T-cell (primary cell): ENCODE measurements at regions not wholly inside any gene's neighbourhood (a gene's known extent, or its start where the extent isn't known, plus 50 kb on each side); places are given as distances from the start of the nearest gene placed in this dataset.

Source experiments
- ATAC-seq, 4 experiments: fragments of 200-7000 bp in 3 of 4; fragments of 150-1000 bp in 1 of 4; cut with Tn5 transposase; replicated peaks in 1 of 4; 1 replicate in 3 of 4; 2 replicates in 1 of 4; pipeline ENCODE4 v1.10.0; 2021; ENCODE audit warnings: moderate library complexity in 3 of 4, mild to moderate bottlenecking in 2 of 4, moderate number of reproducible peaks in 1 of 4
- CTCF ChIA-PET, 2 donors: fragments of 300-600 bp; sonication (Branson Sonifier 250); formaldehyde crosslinking; loops; one replicate each; lab custom pipeline; 2022; ENCODE audit warnings: antibody characterized with exemption in 2 of 2; lab: Charles Lee
- POLR2A ChIA-PET, 2 donors: fragments of 300-600 bp; sonication (Branson Sonifier 250); formaldehyde crosslinking; loops; one replicate each; lab custom pipeline; 2022; ENCODE audit warnings: antibody characterized with exemption in 2 of 2; lab: Charles Lee
- DNase-seq, 35 experiments: peaks; one replicate each; pipeline versions ENCODE4 v3.0.0 to v3.0.0-alpha.2; 2013 to 2023
- H3K27ac ChIP-seq: one replicate; pipeline ENCODE4 v1.5.1; 2013; ENCODE audit warnings: low read length
- H3K27me3 ChIP-seq, 2 experiments: replicated peaks in 1 of 2; 1 replicate in 1 of 2; 2 replicates in 1 of 2; pipeline versions ENCODE4 v1.6.1 to v1.7.0; 2013; ENCODE audit warnings: low read length in 1 of 2, mixed read lengths in 1 of 2; ENCODE audit not compliant: control insufficient read depth in 2 of 2, insufficient read depth in 2 of 2; ENCODE audit errors: extremely low read depth in 1 of 2
- H3K36me3 ChIP-seq, 2 donors: 1 replicate in 1 of 2; 2 replicates in 1 of 2; pipeline versions ENCODE4 v1.6.1 to v1.7.0; 2013; ENCODE audit warnings: low read length in 1 of 2; ENCODE audit not compliant: control insufficient read depth in 2 of 2, insufficient read depth in 1 of 2; ENCODE audit errors: extremely low read depth in 1 of 2
- H3K4me1 ChIP-seq, 2 experiments: 1 replicate in 1 of 2; 2 replicates in 1 of 2; pipeline versions ENCODE4 v1.6.1 to v1.7.0; 2013; ENCODE audit warnings: low read length in 2 of 2, mixed read lengths in 1 of 2; ENCODE audit not compliant: insufficient read depth in 2 of 2, control insufficient read depth in 1 of 2; ENCODE audit errors: extremely low read depth in 1 of 2
- H3K4me3 ChIP-seq, 2 donors: 1 replicate in 1 of 2; 2 replicates in 1 of 2; pipeline versions ENCODE4 v1.5.1 to v1.7.0; 2013; ENCODE audit warnings: mild to moderate bottlenecking in 2 of 2, low read length in 1 of 2, moderate library complexity in 1 of 2; ENCODE audit not compliant: control insufficient read depth in 1 of 2; ENCODE audit errors: extremely low read depth in 1 of 2
- H3K9me3 ChIP-seq: 2 replicates; pipeline ENCODE4 v1.7.0; 2013
- H3K27ac Mint-ChIP-seq, 2 donors: one replicate each; pipeline ENCODE4 v1.8.0; 2020 to 2021; ENCODE audit warnings: mild to moderate bottlenecking in 2 of 2, mixed read lengths in 2 of 2
- H3K27me3 Mint-ChIP-seq, 2 donors: one replicate each; pipeline ENCODE4 v1.8.0; 2021 to 2022; ENCODE audit warnings: mixed read lengths in 2 of 2
- H3K36me3 Mint-ChIP-seq: one replicate; pipeline ENCODE4 v1.8.0; 2021; ENCODE audit warnings: mixed read lengths
- H3K4me1 Mint-ChIP-seq, 3 donors: one replicate each; pipeline ENCODE4 v1.8.0; 2020 to 2022; ENCODE audit warnings: mixed read lengths in 3 of 3, mild to moderate bottlenecking in 1 of 3
- H3K4me3 Mint-ChIP-seq, 3 donors: one replicate each; pipeline ENCODE4 v1.8.0; 2020 to 2022; ENCODE audit warnings: mild to moderate bottlenecking in 3 of 3, mixed read lengths in 3 of 3, moderate library complexity in 3 of 3
- H3K9me3 Mint-ChIP-seq, 3 donors: one replicate each; pipeline ENCODE4 v1.8.0; 2020 to 2022; ENCODE audit warnings: mixed read lengths in 3 of 3
- WGBS: methylation state at CpG from one replicate; pipeline ENCODE4 v1.1.5; 2013; ENCODE audit warnings: missing lambda C conversion rate; ENCODE audit not compliant: insufficient coverage; 5-methylcytosine and 5-hydroxymethylcytosine counted together

DNA sequence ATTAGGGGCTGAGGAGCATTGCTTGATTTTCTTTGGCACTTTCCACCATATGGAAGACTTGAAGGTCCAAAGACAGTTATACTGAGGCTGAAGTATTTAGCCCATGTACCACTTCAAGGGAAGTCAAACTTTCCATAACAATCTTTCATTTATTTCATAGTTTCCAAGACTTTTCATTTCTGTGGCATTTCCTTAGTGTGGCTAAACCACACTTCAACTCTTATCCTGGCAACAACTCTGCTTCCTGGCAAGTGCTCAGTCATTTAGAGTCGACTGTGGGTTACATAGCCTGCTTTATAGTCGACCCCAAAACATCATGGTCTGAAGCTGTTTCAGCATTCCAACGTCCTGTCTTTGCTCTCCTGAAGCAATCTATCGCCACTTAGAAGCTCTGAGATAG, 343.0 kb upstream of the SEMA3D start:
- ChIA-PET CTCF (no interaction called here), POLR2A (no interaction called here)
- H3K4me3 ChIP-seq, result no peak overlapping the region
- ATAC-seq, result no peak
- no peaks in the 10 kb centered on the region for H3K9me3 ChIP-seq
- Mint-ChIP-seq H3K4me1 (no peaks in the 10 kb centered on the region), H3K4me3 (no peak overlapping the region), H3K9me3 (no peaks in the 10 kb centered on the region), H3K27ac (no peak overlapping the region), H3K36me3 (no peaks in the 10 kb centered on the region), H3K27me3 (no peaks in the 10 kb centered on the region)
- WGBS, result 26% methylated on average over 4 of the region's 4 CpGs
- no peaks in the 10 kb centered on the region for H3K27me3 ChIP-seq
- DNase-seq, result no peak
- no peaks in the 10 kb centered on the region for H3K4me1 ChIP-seq
- H3K27ac ChIP-seq, result no peak overlapping the region
- no peaks in the 10 kb centered on the region for H3K36me3 ChIP-seq

DNA sequence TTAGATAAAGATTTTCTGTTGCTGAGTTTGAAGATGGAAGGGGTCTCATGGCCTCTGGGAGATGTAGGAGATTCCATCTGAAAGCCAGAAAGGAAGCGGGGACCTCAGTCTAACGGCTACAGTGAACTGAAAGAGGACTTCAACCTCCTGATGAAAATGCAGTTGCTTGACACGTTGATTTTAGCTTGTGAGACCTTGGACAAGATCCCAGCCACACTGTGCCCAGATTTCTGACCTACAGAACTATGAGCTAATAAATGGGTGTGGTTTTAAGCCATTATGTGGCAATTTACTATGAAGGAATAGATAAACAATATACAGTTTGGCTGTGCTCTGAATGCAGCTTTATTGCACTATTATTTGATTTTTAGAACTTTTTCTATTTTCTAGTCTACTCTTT, 342.3 kb upstream of the SEMA3D start:
- no peak overlapping the region for H3K27ac ChIP-seq
- H3K4me3 Mint-ChIP-seq, result no peak overlapping the region
- H3K4me1 Mint-ChIP-seq, result no peaks in the 10 kb centered on the region
- DNase-seq (no peak), ATAC-seq (no peak)
- H3K9me3 Mint-ChIP-seq, result peaks cover 0 to 3% (median 0%) of the 10 kb centered on the region in 3 donors
- H3K4me3 ChIP-seq, result no peak overlapping the region
- H3K4me1 ChIP-seq, result no peaks in the 10 kb centered on the region
- WGBS, result 74% methylated on average over 3 of the region's 3 CpGs
- ChIA-PET CTCF (no interaction called here), POLR2A (no interaction called here)
- no peaks in the 10 kb centered on the region for H3K27me3 ChIP-seq
- H3K9me3 ChIP-seq, result no peaks in the 10 kb centered on the region
- no peaks in the 10 kb centered on the region for H3K36me3 Mint-ChIP-seq
- no peak overlapping the region for H3K27ac Mint-ChIP-seq
- H3K36me3 ChIP-seq, result no peaks in the 10 kb centered on the region
- H3K27me3 Mint-ChIP-seq, result no peaks in the 10 kb centered on the region

DNA sequence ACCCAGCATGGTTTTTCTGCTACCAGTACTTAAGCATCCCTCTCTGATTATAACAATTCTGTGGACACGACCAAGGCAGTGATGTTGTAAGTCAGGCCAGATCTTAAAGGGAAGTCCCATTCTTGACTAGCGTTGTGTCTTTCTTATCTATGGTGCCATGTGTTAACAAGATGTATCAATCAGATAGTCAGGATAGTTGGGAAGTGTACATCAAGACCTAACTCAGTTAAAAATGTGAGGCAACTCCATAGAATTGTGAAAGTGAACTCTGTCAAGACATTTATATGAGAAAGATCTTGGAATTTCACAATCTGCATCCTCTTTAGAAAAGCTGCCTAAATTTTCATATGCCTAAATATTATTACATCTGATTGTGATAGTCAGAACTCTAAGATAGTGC, 341.7 kb upstream of the SEMA3D start:
- POLR2A ChIA-PET, result no interaction called here
- WGBS, result 86% methylated on average over 1 of the region's 2 CpGs

DNA sequence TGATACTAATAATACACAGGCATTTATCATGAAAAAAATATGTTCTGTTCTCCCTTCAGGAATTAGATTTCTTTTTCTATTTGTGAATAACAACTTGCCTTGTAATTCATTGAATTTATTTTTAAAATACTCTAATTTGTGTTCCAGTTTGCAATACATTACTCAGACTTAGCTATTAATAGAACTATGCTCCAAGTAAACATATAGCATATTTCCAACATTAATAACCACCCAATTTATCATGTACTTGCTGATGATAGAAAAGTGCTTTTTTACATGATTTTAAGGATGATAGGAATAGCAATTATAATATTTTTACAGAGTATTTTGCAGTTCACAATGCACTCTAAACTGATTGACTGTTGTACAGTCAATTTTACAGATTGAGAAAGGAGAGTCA, 338.8 kb upstream of the SEMA3D start:
- ATAC-seq, result no peak

More for the DNA sequence above, 341.7 kb upstream of the SEMA3D start:
- no peaks in the 10 kb centered on the region for H3K36me3 Mint-ChIP-seq
- no peaks in the 10 kb centered on the region for H3K27me3 ChIP-seq
- H3K4me3 Mint-ChIP-seq, result no peak overlapping the region
- no peaks in the 10 kb centered on the region for H3K27me3 Mint-ChIP-seq
- H3K4me1 Mint-ChIP-seq, result no peaks in the 10 kb centered on the region
- H3K27ac ChIP-seq, result no peak overlapping the region
- no peak overlapping the region for H3K4me3 ChIP-seq
- H3K9me3 ChIP-seq, result no peaks in the 10 kb centered on the region
- H3K36me3 ChIP-seq, result no peaks in the 10 kb centered on the region
- CTCF ChIA-PET, result no interaction called here
- no peak for ATAC-seq
- H3K27ac Mint-ChIP-seq, result no peak overlapping the region
- H3K9me3 Mint-ChIP-seq, result peaks cover 0 to 3% (median 0%) of the 10 kb centered on the region in 3 donors
- DNase-seq, result no peak
- H3K4me1 ChIP-seq, result no peaks in the 10 kb centered on the region

DNA sequence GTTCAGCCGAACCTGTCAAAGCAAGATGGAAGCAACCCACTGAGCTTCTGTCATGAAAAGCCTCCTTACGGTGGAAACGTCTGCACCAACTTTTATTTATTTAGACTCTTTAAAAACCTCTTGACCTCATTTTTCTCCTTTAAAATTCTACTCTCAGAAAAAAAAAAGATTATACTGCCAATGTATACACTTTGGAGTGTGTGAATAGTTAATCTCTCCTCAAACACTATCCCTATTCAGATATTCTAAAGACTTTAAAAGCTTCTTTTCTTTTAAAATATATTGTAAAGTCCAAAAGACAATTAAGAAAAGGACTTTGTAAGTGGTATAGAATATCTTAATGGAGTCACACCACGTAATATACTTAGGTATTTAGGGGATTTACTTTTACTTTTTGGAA, 335.2 kb upstream of the SEMA3D start:
- Histone ChIP-seq H3K9me3 (no peaks in the 10 kb centered on the region), H3K4me3 (no peak overlapping the region), H3K27me3 (no peaks in the 10 kb centered on the region), H3K36me3 (no peaks in the 10 kb centered on the region), H3K4me1 (no peaks in the 10 kb centered on the region), H3K27ac (no peak overlapping the region)
- ATAC-seq, result no peak
- WGBS, result 75% methylated on average over 1 of the region's 4 CpGs
- Mint-ChIP-seq H3K27me3 (no peaks in the 10 kb centered on the region), H3K4me3 (no peak overlapping the region), H3K27ac (no peak overlapping the region), H3K4me1 (no peaks in the 10 kb centered on the region), H3K9me3 (peaks cover 0 to 3% (median 0%) of the 10 kb centered on the region in 3 donors), H3K36me3 (no peaks in the 10 kb centered on the region)
- CTCF ChIA-PET, result no interaction called here
- no peak for DNase-seq
- POLR2A ChIA-PET, result no interaction called here

More for the DNA sequence above, 338.8 kb upstream of the SEMA3D start:
- no peaks in the 10 kb centered on the region for H3K27me3 ChIP-seq
- Mint-ChIP-seq H3K9me3 (peaks cover 0 to 3% (median 0%) of the 10 kb centered on the region in 3 donors), H3K36me3 (no peaks in the 10 kb centered on the region), H3K4me3 (no peak overlapping the region), H3K27me3 (no peaks in the 10 kb centered on the region), H3K4me1 (no peaks in the 10 kb centered on the region), H3K27ac (no peak overlapping the region)
- no peak overlapping the region for H3K27ac ChIP-seq
- no peaks in the 10 kb centered on the region for H3K4me1 ChIP-seq
- no peak for DNase-seq
- no peaks in the 10 kb centered on the region for H3K9me3 ChIP-seq
- no peaks in the 10 kb centered on the region for H3K36me3 ChIP-seq
- H3K4me3 ChIP-seq, result no peak overlapping the region
- CTCF ChIA-PET, result interaction anchor here in 1 of 2 donors (0.7 kb wide), 1 partner anchor 19 kb away, joined by 3 read pairs; no protein-coding TSS in a partner anchor
- POLR2A ChIA-PET, result no interaction called here

DNA sequence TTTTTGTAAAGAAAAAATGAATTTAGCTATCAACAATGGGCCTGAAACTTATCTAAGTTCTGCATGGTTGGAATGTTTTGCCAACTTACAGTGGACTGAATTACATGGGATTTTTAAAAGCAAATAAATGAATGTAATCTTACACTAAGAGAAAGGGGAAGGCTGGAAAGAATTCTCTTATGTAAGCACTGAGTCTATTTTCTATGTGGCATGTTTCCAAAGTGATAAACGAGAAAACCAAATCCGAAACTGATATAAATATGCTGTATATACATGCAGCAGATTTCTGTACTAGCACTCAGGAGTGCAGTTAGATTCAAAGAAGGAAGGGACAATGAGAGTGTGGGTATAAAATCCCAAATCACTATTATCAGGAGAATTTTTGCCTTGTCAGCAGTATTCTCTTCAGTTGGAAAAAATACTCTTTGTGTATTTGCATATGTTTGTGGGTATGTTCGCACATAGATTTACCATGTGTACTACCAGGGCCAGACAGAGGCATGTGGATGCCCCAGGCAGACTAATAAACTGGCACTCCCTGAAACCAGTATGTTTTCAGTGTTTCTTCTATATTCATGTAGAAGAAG, 334.3 kb upstream of the SEMA3D start:
- ATAC-seq, result no peak
- Histone ChIP-seq H3K9me3 (no peaks in the 10 kb centered on the region), H3K27ac (no peak overlapping the region), H3K4me3 (no peak overlapping the region), H3K27me3 (no peaks in the 10 kb centered on the region), H3K36me3 (no peaks in the 10 kb centered on the region), H3K4me1 (no peaks in the 10 kb centered on the region)
- POLR2A ChIA-PET, result no interaction called here
- CTCF ChIA-PET, result no interaction called here
- Mint-ChIP-seq H3K27me3 (no peaks in the 10 kb centered on the region), H3K4me1 (no peaks in the 10 kb centered on the region), H3K4me3 (no peak overlapping the region), H3K9me3 (peaks cover 0 to 7% (median 6%) of the 10 kb centered on the region in 3 donors), H3K27ac (no peak overlapping the region), H3K36me3 (no peaks in the 10 kb centered on the region)
- WGBS, result no CpG with 5 or more reads among the region's 3 CpGs
- DNase-seq, result no peak

DNA sequence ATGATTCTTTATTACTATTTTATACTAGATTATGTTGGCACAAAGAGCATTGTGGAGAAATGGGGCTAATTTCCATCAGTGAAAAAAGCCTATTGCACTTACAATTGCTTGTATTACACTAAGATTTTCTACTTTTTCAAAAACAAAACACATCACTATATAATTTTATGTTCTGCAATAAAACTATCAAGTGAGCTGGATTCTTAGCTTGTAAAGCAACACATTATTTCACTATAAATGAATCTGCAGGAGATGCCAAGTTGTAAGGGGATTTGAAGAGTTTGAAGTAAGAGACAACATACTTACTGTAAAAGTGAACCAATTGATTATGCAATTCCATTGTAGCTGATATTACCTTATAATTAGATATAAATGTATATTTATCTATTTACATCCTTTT, 333.3 kb upstream of the SEMA3D start:
- no peak overlapping the region for H3K4me3 ChIP-seq
- ChIA-PET POLR2A (no interaction called here), CTCF (no interaction called here)
- no peak overlapping the region for H3K4me3 Mint-ChIP-seq
- H3K4me1 ChIP-seq, result no peaks in the 10 kb centered on the region
- no peaks in the 10 kb centered on the region for H3K36me3 Mint-ChIP-seq
- DNase-seq (no peak), ATAC-seq (no peak)
- no peaks in the 10 kb centered on the region for H3K36me3 ChIP-seq
- no peak overlapping the region for H3K27ac Mint-ChIP-seq
- no peaks in the 10 kb centered on the region for H3K27me3 ChIP-seq
- no peak overlapping the region for H3K27ac ChIP-seq
- peaks cover 0 to 17% (median 8%) of the 10 kb centered on the region in 3 donors for H3K9me3 Mint-ChIP-seq
- H3K4me1 Mint-ChIP-seq, result no peaks in the 10 kb centered on the region
- H3K9me3 ChIP-seq, result no peaks in the 10 kb centered on the region
- H3K27me3 Mint-ChIP-seq, result no peaks in the 10 kb centered on the region
